Neural cell (in vitro differentiated cells): ENCODE measurements at regions not wholly inside any gene's neighbourhood (a gene's known extent, or its start where the extent isn't known, plus 50 kb on each side); places are given as distances from the start of the nearest gene placed in this dataset.

Source experiments
- H2AFZ ChIP-seq: fragments of 200-600, 300-800 bp; sonication (generic), shearing (Covaris generic); 2 replicates; pipeline ENCODE4 v1.6.0; 2014; ENCODE audit warnings: low read depth, mild to moderate bottlenecking, antibody characterized with exemption, low read length, moderate library complexity
- H3F3A ChIP-seq: fragments of 200-600 bp; shearing (Covaris generic); 2 replicates; pipeline ENCODE4 v1.6.1; 2016; ENCODE audit warnings: mild to moderate bottlenecking, moderate library complexity, mixed read lengths, antibody characterized with exemption, low read length; ENCODE audit not compliant: insufficient read depth, poor library complexity, severe bottlenecking
- H3K27ac ChIP-seq: fragments of 200-600, 300-800 bp; sonication (generic), shearing (Covaris generic); 2 replicates; pipeline ENCODE4 v1.5.1; 2014; ENCODE audit warnings: mild to moderate bottlenecking, low read length, moderate library complexity
- H3K27me3 ChIP-seq: fragments of 300-800, 200-600 bp; sonication (generic), shearing (Covaris generic); 2 replicates; pipeline ENCODE4 v1.6.0; 2014; ENCODE audit warnings: mild to moderate bottlenecking, low read depth, low read length, moderate library complexity; ENCODE audit not compliant: insufficient read depth
- H3K36me3 ChIP-seq: fragments of 300-800, 200-600 bp; sonication (generic), shearing (Covaris generic); 2 replicates; pipeline ENCODE4 v1.5.1; 2014; ENCODE audit warnings: mild to moderate bottlenecking, antibody characterized with exemption, low read length, moderate library complexity; ENCODE audit not compliant: insufficient read depth
- H3K4me2 ChIP-seq: fragments of 300-800, 200-600 bp; sonication (generic), shearing (Covaris generic); 2 replicates; pipeline ENCODE4 v1.6.0; 2014; ENCODE audit warnings: mild to moderate bottlenecking, low read length
- H3K4me3 ChIP-seq: fragments of 300-800, 200-600 bp; sonication (generic), shearing (Covaris generic); 2 replicates; pipeline ENCODE4 v1.5.1; 2014; ENCODE audit warnings: mild to moderate bottlenecking, low read length, moderate library complexity
- H3K79me2 ChIP-seq: fragments of 200-600 bp; shearing (Covaris generic); replicated peaks from 2 replicates; pipeline ENCODE4 v1.6.0; 2014; ENCODE audit warnings: mild to moderate bottlenecking, low read length, moderate library complexity; ENCODE audit not compliant: insufficient read depth
- H3K9ac ChIP-seq: fragments of 300-800, 200-600 bp; sonication (generic), shearing (Covaris generic); 2 replicates; pipeline ENCODE4 v1.6.1; 2016; ENCODE audit warnings: mild to moderate bottlenecking, low read length, mixed read lengths
- H3K9me2 ChIP-seq: fragments of 200-600 bp; shearing (Covaris generic); 2 replicates; pipeline ENCODE4 v1.6.1; 2016; ENCODE audit warnings: mild to moderate bottlenecking, low read length, mixed read lengths; ENCODE audit not compliant: insufficient read depth
- H3K9me3 ChIP-seq: fragments of 200-600, 300-800 bp; sonication (generic), shearing (Covaris generic); 2 replicates; pipeline ENCODE4 v1.6.1; 2016; ENCODE audit warnings: mild to moderate bottlenecking, mixed run types, low read length, moderate library complexity, mixed read lengths
- H4K20me1 ChIP-seq: fragments of 200-600 bp; shearing (Covaris generic); 2 replicates; pipeline ENCODE4 v1.6.1; 2016; ENCODE audit warnings: mild to moderate bottlenecking, mixed run types; ENCODE audit not compliant: insufficient read depth
- EP300 ChIP-seq: fragments of 450-650 bp; conservative IDR thresholded peaks from 2 replicates; pipeline ENCODE4 v1.6.1; 2014; ENCODE audit warnings: antibody characterized with exemption, mild to moderate bottlenecking, moderate library complexity; ENCODE audit not compliant: poor library complexity, severe bottlenecking
- EZH2 ChIP-seq: fragments of 200-600, 300-800 bp; shearing (Covaris generic), sonication (generic); IDR thresholded peaks from 2 replicates; pipeline ENCODE4 v1.6.1; 2014; ENCODE audit warnings: antibody characterized with exemption, low read length, borderline replicate concordance, mild to moderate bottlenecking; ENCODE audit not compliant: insufficient read depth, poor library complexity, severe bottlenecking
- MXI1 ChIP-seq: fragments of 450-650 bp; conservative IDR thresholded peaks from 2 replicates; pipeline ENCODE4 v1.6.1; 2014; ENCODE audit warnings: antibody characterized with exemption, mild to moderate bottlenecking; ENCODE audit not compliant: poor library complexity, severe bottlenecking
- POLR2AphosphoS5 ChIP-seq: IDR thresholded peaks from 2 replicates; pipeline ENCODE4 v1.6.1; 2012
- RAD21 ChIP-seq: fragments of 450-650 bp; conservative IDR thresholded peaks from 2 replicates; pipeline ENCODE4 v1.6.1; 2014; ENCODE audit warnings: antibody characterized with exemption, mild to moderate bottlenecking, moderate library complexity
- SMC3 ChIP-seq: fragments of 450-650 bp; conservative IDR thresholded peaks from 2 replicates; pipeline ENCODE4 v1.6.1; 2014; ENCODE audit warnings: antibody characterized with exemption, mild to moderate bottlenecking, moderate library complexity; ENCODE audit not compliant: poor library complexity
- TAF1 ChIP-seq: IDR thresholded peaks from 2 replicates; pipeline ENCODE4 v1.6.1; 2012; ENCODE audit warnings: low read depth
- TF ChIP-seq, protein P1 (sequence below): IDR thresholded peaks from 2 replicates; pipeline ENCODE4 v1.6.1; 2012; ENCODE audit warnings: borderline replicate concordance
- TF ChIP-seq, protein P2 (sequence below): fragments of 450-650 bp; IDR thresholded peaks from 2 replicates; pipeline ENCODE4 v1.5.1; 2014; ENCODE audit warnings: antibody characterized with exemption, mild to moderate bottlenecking, moderate library complexity; ENCODE audit not compliant: poor library complexity, severe bottlenecking

DNA sequence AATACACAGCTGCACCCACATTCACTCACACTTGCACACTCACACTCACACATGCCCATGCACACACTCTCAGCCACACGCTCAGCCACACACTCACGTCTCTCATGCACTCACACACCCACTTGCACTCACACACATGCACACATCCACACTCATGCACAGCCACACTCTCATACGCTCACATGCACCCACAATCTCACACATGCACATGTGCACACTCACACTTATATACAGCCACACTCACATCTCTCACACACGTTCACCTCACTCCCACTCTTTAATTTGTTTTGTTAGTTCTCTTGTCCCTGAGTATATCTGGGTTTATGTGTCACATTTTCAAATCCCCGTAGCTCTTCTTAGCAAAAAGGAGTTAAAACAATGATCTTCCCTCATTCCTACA, 114.9 kb downstream of the LRATD1 start:
- no peak for TF ChIP-seq MXI1
- no peak for TF ChIP-seq RAD21
- no peak for TF ChIP-seq EP300
- TF ChIP-seq, protein P1, sequence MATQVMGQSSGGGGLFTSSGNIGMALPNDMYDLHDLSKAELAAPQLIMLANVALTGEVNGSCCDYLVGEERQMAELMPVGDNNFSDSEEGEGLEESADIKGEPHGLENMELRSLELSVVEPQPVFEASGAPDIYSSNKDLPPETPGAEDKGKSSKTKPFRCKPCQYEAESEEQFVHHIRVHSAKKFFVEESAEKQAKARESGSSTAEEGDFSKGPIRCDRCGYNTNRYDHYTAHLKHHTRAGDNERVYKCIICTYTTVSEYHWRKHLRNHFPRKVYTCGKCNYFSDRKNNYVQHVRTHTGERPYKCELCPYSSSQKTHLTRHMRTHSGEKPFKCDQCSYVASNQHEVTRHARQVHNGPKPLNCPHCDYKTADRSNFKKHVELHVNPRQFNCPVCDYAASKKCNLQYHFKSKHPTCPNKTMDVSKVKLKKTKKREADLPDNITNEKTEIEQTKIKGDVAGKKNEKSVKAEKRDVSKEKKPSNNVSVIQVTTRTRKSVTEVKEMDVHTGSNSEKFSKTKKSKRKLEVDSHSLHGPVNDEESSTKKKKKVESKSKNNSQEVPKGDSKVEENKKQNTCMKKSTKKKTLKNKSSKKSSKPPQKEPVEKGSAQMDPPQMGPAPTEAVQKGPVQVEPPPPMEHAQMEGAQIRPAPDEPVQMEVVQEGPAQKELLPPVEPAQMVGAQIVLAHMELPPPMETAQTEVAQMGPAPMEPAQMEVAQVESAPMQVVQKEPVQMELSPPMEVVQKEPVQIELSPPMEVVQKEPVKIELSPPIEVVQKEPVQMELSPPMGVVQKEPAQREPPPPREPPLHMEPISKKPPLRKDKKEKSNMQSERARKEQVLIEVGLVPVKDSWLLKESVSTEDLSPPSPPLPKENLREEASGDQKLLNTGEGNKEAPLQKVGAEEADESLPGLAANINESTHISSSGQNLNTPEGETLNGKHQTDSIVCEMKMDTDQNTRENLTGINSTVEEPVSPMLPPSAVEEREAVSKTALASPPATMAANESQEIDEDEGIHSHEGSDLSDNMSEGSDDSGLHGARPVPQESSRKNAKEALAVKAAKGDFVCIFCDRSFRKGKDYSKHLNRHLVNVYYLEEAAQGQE, result no peak
- TF ChIP-seq TAF1, result no peak
- no peak for TF ChIP-seq EZH2
- TF ChIP-seq, protein P2, sequence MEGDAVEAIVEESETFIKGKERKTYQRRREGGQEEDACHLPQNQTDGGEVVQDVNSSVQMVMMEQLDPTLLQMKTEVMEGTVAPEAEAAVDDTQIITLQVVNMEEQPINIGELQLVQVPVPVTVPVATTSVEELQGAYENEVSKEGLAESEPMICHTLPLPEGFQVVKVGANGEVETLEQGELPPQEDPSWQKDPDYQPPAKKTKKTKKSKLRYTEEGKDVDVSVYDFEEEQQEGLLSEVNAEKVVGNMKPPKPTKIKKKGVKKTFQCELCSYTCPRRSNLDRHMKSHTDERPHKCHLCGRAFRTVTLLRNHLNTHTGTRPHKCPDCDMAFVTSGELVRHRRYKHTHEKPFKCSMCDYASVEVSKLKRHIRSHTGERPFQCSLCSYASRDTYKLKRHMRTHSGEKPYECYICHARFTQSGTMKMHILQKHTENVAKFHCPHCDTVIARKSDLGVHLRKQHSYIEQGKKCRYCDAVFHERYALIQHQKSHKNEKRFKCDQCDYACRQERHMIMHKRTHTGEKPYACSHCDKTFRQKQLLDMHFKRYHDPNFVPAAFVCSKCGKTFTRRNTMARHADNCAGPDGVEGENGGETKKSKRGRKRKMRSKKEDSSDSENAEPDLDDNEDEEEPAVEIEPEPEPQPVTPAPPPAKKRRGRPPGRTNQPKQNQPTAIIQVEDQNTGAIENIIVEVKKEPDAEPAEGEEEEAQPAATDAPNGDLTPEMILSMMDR, result no peak
- TF ChIP-seq POLR2AphosphoS5, result no peak
- TF ChIP-seq SMC3, result no peak
- Histone ChIP-seq H3K9ac (no peak overlapping the region), H3K9me3 (no peaks in the 10 kb centered on the region), H2AFZ (no peak overlapping the region), H3K27me3 (no peaks in the 10 kb centered on the region), H3F3A (no peaks in the 10 kb centered on the region), H3K27ac (no peak overlapping the region), H3K36me3 (no peaks in the 10 kb centered on the region), H4K20me1 (no peaks in the 10 kb centered on the region), H3K9me2 (no peaks in the 10 kb centered on the region), H3K4me3 (no peak overlapping the region), H3K4me2 (no peak overlapping the region), H3K79me2 (no peaks in the 10 kb centered on the region)

DNA sequence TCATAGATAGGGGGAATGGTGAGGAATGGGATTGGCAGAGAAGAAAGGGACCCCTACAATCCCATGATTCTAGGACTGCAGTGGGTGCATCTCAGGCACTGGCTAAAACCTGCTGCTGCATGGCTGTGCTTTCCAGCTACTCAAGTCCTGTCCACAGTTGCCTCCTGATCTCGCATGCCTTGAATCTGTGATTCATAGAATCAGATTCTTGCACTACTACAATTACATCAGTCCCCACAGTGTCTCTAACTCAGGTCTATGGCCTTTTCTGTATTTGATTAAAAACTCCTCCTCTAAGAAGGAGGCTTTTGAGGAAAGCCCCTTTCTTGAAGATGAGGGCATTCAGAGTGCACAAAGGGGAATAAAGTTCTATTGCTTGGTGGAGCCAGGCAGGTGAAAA, 117.4 kb downstream of the LRATD1 start:
- H3K4me3 ChIP-seq, result no peak overlapping the region
- no peak overlapping the region for H2AFZ ChIP-seq
- H3K9me3 ChIP-seq, result no peaks in the 10 kb centered on the region
- H4K20me1 ChIP-seq, result no peaks in the 10 kb centered on the region
- no peaks in the 10 kb centered on the region for H3K27me3 ChIP-seq
- H3F3A ChIP-seq, result no peaks in the 10 kb centered on the region
- no peak overlapping the region for H3K27ac ChIP-seq
- H3K36me3 ChIP-seq, result no peaks in the 10 kb centered on the region
- no peak overlapping the region for H3K9ac ChIP-seq
- no peaks in the 10 kb centered on the region for H3K79me2 ChIP-seq
- TF ChIP-seq, protein P1, result no peak
- TF ChIP-seq EZH2 (no peak), POLR2AphosphoS5 (no peak), RAD21 (no peak), MXI1 (no peak), SMC3 (no peak), EP300 (no peak), TAF1 (no peak)
- TF ChIP-seq, protein P2, result no peak
- H3K9me2 ChIP-seq, result no peaks in the 10 kb centered on the region
- no peak overlapping the region for H3K4me2 ChIP-seq
